HCT116 (cell line): ENCODE measurements at regions not wholly inside any gene's neighbourhood (a gene's known extent, or its start where the extent isn't known, plus 50 kb on each side); places are given as distances from the start of the nearest gene placed in this dataset.

ENCODE experiments used
- ATAC-seq: fragments of 200-7000 bp; cut with Tn5 transposase; 2 replicates; pipeline ENCODE4 v1.9.1; 2020; ENCODE audit warnings: mild to moderate bottlenecking, moderate library complexity
- BruUV-seq: library from RNA; stranded (reverse); fragments of 400-500 nt; replicated peaks from 2 replicates; lab custom pipeline; 2021; lab: Mats Ljungman, UMichigan
- CTCF ChIA-PET: fragments of 300-600 bp; sonication (Branson Sonifier 250); formaldehyde crosslinking; loops from one replicate; lab custom pipeline; 2021; ENCODE audit warnings: antibody characterized with exemption; lab: Charles Lee
- POLR2A ChIA-PET: fragments of 300-600, 350-600 bp; sonication (Branson Sonifier 250); formaldehyde crosslinking; loops from one replicate; lab custom pipeline; 2021; ENCODE audit warnings: antibody characterized with exemption; lab: Charles Lee
- RAD21 ChIA-PET, 2 experiments: fragments of 300-600 bp; sonication (Branson Sonifier 250); formaldehyde crosslinking; loops; one replicate each; lab custom pipeline; 2023; ENCODE audit warnings: low total read pairs in 2 of 2; ENCODE audit not compliant: uncharacterized antibody in 2 of 2, unreplicated experiment in 2 of 2, low non-redundant PET in 1 of 2; lab: Charles Lee
- DNase-seq: peaks from one replicate; pipeline ENCODE4 v3.0.0-alpha.2; 2010; ENCODE audit warnings: low read depth, low spot score
- H2AFZ ChIP-seq: fragments of 200-600 bp; shearing (Covaris generic), sonication (generic); 2 replicates; pipeline ENCODE4 v1.6.1; 2017; ENCODE audit warnings: low read depth, mixed run types, mixed read lengths, antibody characterized with exemption, low read length; ENCODE audit not compliant: poor library complexity, severe bottlenecking
- H3K27ac ChIP-seq: 2 replicates; pipeline ENCODE4 v1.5.1; 2012; ENCODE audit warnings: low read depth, low read length
- H3K27me3 ChIP-seq: fragments of 200-600 bp; sonication (generic); 2 replicates; pipeline ENCODE4 v1.6.1; 2016; ENCODE audit warnings: mixed run types, low read length, mixed read lengths; ENCODE audit not compliant: insufficient read depth
- H3K36me3 ChIP-seq, 2 experiments: fragments of 200-500 bp in 1 of 2; fragments of 200-600 bp in 1 of 2; sonication (Bioruptor generic) in 1 of 2; sonication (generic) in 1 of 2; 2 replicates each; pipeline versions ENCODE4 v1.5.1 to v1.6.1; 2014 to 2016; ENCODE audit warnings: low read length in 2 of 2, inconsistent platforms in 1 of 2, mixed read lengths in 1 of 2, mixed run types in 1 of 2; ENCODE audit not compliant: insufficient read depth in 2 of 2, control insufficient read depth in 1 of 2
- H3K4me1 ChIP-seq, 2 experiments: fragments of 200-600 bp in 1 of 2; sonication (generic) in 1 of 2; 2 replicates each; pipeline versions ENCODE4 v1.5.1 to v1.6.1; 2012 to 2017; ENCODE audit warnings: low read length in 2 of 2, inconsistent platforms in 1 of 2, mild to moderate bottlenecking in 1 of 2, mixed read lengths in 1 of 2, mixed run types in 1 of 2, moderate library complexity in 1 of 2; ENCODE audit not compliant: insufficient read depth in 2 of 2, control insufficient read depth in 1 of 2
- H3K4me2 ChIP-seq: fragments of 200-600 bp; sonication (generic); 2 replicates; pipeline ENCODE4 v1.6.1; 2017; ENCODE audit warnings: mixed run types, low read length, mixed read lengths
- H3K4me3 ChIP-seq, 2 experiments: fragments of 200-600 bp in 1 of 2; sonication (generic) in 1 of 2; replicated peaks in 1 of 2; 2 replicates each; pipeline ENCODE4 v1.5.1; 2011 to 2016; ENCODE audit warnings: low read length in 2 of 2, control low read depth in 1 of 2, low read depth in 1 of 2, mild to moderate bottlenecking in 1 of 2, mixed read lengths in 1 of 2, mixed run types in 1 of 2
- H3K79me2 ChIP-seq: fragments of 200-600 bp; sonication (generic); 2 replicates; pipeline ENCODE4 v1.6.1; 2017; ENCODE audit warnings: mild to moderate bottlenecking, mixed run types, low read length, moderate library complexity, mixed read lengths; ENCODE audit not compliant: insufficient read depth
- H3K9ac ChIP-seq: fragments of 200-600 bp; sonication (generic); 2 replicates; pipeline ENCODE4 v1.6.1; 2016; ENCODE audit warnings: low read length, mixed read lengths
- H3K9me2 ChIP-seq: fragments of 200-600 bp; sonication (generic), shearing (Covaris generic); 2 replicates; pipeline ENCODE4 v1.6.1; 2017; ENCODE audit warnings: mixed run types, mild to moderate bottlenecking, moderate library complexity; ENCODE audit not compliant: insufficient read depth
- H3K9me3 ChIP-seq, 2 experiments: fragments of 200-500 bp in 1 of 2; fragments of 200-600 bp in 1 of 2; sonication (Bioruptor generic) in 1 of 2; sonication (generic) in 1 of 2; 2 replicates each; pipeline ENCODE4 v1.6.1; 2014 to 2017; ENCODE audit warnings: low read length in 2 of 2, mixed read lengths in 2 of 2, inconsistent platforms in 1 of 2, low read depth in 1 of 2, mild to moderate bottlenecking in 1 of 2, mixed run types in 1 of 2, moderate library complexity in 1 of 2; ENCODE audit not compliant: control insufficient read depth in 1 of 2, insufficient read depth in 1 of 2
- H4K20me1 ChIP-seq: fragments of 200-600 bp; sonication (generic), shearing (Covaris generic); 2 replicates; pipeline ENCODE4 v1.6.1; 2017; ENCODE audit warnings: mixed run types, mild to moderate bottlenecking, moderate library complexity; ENCODE audit not compliant: insufficient read depth
- CBX3 ChIP-seq: IDR thresholded peaks from 2 replicates; pipeline ENCODE4 v1.6.1; 2012; ENCODE audit warnings: low read depth
- CEBPB ChIP-seq: IDR thresholded peaks from 2 replicates; pipeline ENCODE4 v1.6.1; 2012; ENCODE audit warnings: low read depth
- EGR1 ChIP-seq: IDR thresholded peaks from 2 replicates; pipeline ENCODE4 v1.6.1; 2012; ENCODE audit warnings: low read depth
- ELF1 ChIP-seq: IDR thresholded peaks from 2 replicates; pipeline ENCODE4 v1.6.1; 2012; ENCODE audit warnings: low read depth, borderline replicate concordance
- EZH2phosphoT487 ChIP-seq: fragments of 200-600 bp; IDR thresholded peaks from 2 replicates; pipeline ENCODE4 v1.6.1; 2018; ENCODE audit warnings: antibody characterized with exemption, borderline replicate concordance
- FOSL1 ChIP-seq: IDR thresholded peaks from 2 replicates; pipeline ENCODE4 v1.6.1; 2012; ENCODE audit warnings: low read depth
- POLR2A ChIP-seq: IDR thresholded peaks from 2 replicates; pipeline ENCODE4 v1.7.0; 2011; ENCODE audit warnings: borderline replicate concordance; ENCODE audit not compliant: insufficient read depth, insufficient read length; ENCODE audit errors: extremely low read depth
- POLR2AphosphoS5 ChIP-seq: IDR thresholded peaks from 2 replicates; pipeline ENCODE4 v1.6.1; 2011; ENCODE audit warnings: mild to moderate bottlenecking, low read depth, low read length, moderate library complexity
- RAD21 ChIP-seq: IDR thresholded peaks from 2 replicates; pipeline ENCODE4 v1.6.1; 2012; ENCODE audit warnings: low read depth, mild to moderate bottlenecking
- SRF ChIP-seq: IDR thresholded peaks from 2 replicates; pipeline ENCODE4 v1.6.1; 2012; ENCODE audit warnings: low read depth
- TCF7L2 ChIP-seq: IDR thresholded peaks from 2 replicates; pipeline ENCODE4 v1.7.0; 2011; ENCODE audit warnings: borderline replicate concordance, inconsistent platforms; ENCODE audit not compliant: insufficient read depth, insufficient read length; ENCODE audit errors: extremely low read depth
- ZFX ChIP-seq: fragments of 450-650 bp; IDR thresholded peaks from 2 replicates; pipeline ENCODE4 v1.6.1; 2017
- ZNF274 ChIP-seq: fragments of 200-500 bp; sonication (Bioruptor generic); IDR thresholded peaks from 2 replicates; pipeline ENCODE4 v1.6.1; 2014; ENCODE audit warnings: mild to moderate bottlenecking, low read depth, low read length, inconsistent platforms
- intact Hi-C: fragments of 100-400 bp; cut with micrococcal nuclease; formaldehyde crosslinking; loops from 2 replicates; pipeline ENCODE4 v1.10.0; 2022
- TF ChIP-seq, protein P1 (sequence below): IDR thresholded peaks from 2 replicates; pipeline ENCODE4 v1.6.1; 2011; ENCODE audit warnings: mild to moderate bottlenecking, low read length, moderate library complexity; ENCODE audit not compliant: insufficient replicate concordance; ENCODE audit errors: extremely low read depth
- TF ChIP-seq, protein P2 (sequence below): IDR thresholded peaks from 2 replicates; pipeline ENCODE4 v1.6.1; 2012
- TF ChIP-seq, protein P3 (sequence below): IDR thresholded peaks from 2 replicates; pipeline ENCODE4 v1.6.1; 2012; ENCODE audit warnings: low read depth
- TF ChIP-seq, protein P4 (sequence below), 3 experiments: fragments of 200-600 bp in 1 of 3; sonication (generic) in 1 of 3; IDR thresholded peaks in 2 of 3; conservative IDR thresholded peaks in 1 of 3; 2 replicates each; pipeline ENCODE4 v1.5.1; 2012 to 2017; ENCODE audit warnings: low read depth in 2 of 3, low read length in 2 of 3, antibody characterized with exemption in 1 of 3, borderline replicate concordance in 1 of 3, control low read depth in 1 of 3, mild to moderate bottlenecking in 1 of 3, mixed read lengths in 1 of 3, mixed run types in 1 of 3, moderate library complexity in 1 of 3; ENCODE audit not compliant: insufficient read depth in 1 of 3

DNA sequence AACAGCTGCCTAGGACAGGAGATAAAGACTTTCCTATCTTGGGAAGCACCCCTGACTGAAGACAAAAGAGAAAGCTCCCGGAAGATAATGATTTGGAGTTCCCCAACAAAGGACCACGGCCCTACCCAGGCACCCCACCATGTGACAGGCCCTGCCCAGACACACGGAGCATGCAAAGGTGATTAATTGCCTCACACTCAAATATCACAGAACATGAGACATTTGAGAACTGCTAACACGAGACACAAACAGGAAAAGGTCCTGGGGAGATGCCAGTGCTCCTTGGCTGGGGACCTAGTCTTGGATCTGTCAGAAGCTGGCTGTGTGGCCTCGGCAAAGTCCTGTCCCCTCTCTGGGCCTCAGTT is 82.5 kb upstream of the PTPN1 start:
- ChIA-PET RAD21 (no interaction called here), POLR2A (no interaction called here), CTCF (no interaction called here)
- intact Hi-C loops: no loop called here
- no peaks in the 10 kb centered on the region for H3K27me3 ChIP-seq
- H3K36me3 ChIP-seq: no peaks in the 10 kb centered on the region
- H3K79me2 ChIP-seq: no peaks in the 10 kb centered on the region
- H3K9me2 ChIP-seq: no peaks in the 10 kb centered on the region
- ATAC-seq (no peak), DNase-seq (no peak)
- no peaks in the 10 kb centered on the region for H4K20me1 ChIP-seq
- no TSS peak for BruUV-seq
- H3K9ac ChIP-seq: no peak overlapping the region
- no peak overlapping the region for H3K4me2 ChIP-seq
- TF ChIP-seq FOSL1 (no peak), SRF (no peak), CEBPB (no peak), RAD21 (no peak), ZNF274 (no peak), ELF1 (no peak), POLR2A (no peak), POLR2AphosphoS5 (no peak), CBX3 (no peak), EGR1 (no peak), ZFX (no peak), TCF7L2 (no peak), EZH2phosphoT487 (no peak)
- TF ChIP-seq, protein P1, sequence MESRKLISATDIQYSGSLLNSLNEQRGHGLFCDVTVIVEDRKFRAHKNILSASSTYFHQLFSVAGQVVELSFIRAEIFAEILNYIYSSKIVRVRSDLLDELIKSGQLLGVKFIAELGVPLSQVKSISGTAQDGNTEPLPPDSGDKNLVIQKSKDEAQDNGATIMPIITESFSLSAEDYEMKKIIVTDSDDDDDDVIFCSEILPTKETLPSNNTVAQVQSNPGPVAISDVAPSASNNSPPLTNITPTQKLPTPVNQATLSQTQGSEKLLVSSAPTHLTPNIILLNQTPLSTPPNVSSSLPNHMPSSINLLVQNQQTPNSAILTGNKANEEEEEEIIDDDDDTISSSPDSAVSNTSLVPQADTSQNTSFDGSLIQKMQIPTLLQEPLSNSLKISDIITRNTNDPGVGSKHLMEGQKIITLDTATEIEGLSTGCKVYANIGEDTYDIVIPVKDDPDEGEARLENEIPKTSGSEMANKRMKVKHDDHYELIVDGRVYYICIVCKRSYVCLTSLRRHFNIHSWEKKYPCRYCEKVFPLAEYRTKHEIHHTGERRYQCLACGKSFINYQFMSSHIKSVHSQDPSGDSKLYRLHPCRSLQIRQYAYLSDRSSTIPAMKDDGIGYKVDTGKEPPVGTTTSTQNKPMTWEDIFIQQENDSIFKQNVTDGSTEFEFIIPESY: no peak
- TF ChIP-seq, protein P2, sequence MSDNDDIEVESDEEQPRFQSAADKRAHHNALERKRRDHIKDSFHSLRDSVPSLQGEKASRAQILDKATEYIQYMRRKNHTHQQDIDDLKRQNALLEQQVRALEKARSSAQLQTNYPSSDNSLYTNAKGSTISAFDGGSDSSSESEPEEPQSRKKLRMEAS: no peak
- TF ChIP-seq, protein P3, sequence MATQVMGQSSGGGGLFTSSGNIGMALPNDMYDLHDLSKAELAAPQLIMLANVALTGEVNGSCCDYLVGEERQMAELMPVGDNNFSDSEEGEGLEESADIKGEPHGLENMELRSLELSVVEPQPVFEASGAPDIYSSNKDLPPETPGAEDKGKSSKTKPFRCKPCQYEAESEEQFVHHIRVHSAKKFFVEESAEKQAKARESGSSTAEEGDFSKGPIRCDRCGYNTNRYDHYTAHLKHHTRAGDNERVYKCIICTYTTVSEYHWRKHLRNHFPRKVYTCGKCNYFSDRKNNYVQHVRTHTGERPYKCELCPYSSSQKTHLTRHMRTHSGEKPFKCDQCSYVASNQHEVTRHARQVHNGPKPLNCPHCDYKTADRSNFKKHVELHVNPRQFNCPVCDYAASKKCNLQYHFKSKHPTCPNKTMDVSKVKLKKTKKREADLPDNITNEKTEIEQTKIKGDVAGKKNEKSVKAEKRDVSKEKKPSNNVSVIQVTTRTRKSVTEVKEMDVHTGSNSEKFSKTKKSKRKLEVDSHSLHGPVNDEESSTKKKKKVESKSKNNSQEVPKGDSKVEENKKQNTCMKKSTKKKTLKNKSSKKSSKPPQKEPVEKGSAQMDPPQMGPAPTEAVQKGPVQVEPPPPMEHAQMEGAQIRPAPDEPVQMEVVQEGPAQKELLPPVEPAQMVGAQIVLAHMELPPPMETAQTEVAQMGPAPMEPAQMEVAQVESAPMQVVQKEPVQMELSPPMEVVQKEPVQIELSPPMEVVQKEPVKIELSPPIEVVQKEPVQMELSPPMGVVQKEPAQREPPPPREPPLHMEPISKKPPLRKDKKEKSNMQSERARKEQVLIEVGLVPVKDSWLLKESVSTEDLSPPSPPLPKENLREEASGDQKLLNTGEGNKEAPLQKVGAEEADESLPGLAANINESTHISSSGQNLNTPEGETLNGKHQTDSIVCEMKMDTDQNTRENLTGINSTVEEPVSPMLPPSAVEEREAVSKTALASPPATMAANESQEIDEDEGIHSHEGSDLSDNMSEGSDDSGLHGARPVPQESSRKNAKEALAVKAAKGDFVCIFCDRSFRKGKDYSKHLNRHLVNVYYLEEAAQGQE: no peak
- TF ChIP-seq, protein P4, sequence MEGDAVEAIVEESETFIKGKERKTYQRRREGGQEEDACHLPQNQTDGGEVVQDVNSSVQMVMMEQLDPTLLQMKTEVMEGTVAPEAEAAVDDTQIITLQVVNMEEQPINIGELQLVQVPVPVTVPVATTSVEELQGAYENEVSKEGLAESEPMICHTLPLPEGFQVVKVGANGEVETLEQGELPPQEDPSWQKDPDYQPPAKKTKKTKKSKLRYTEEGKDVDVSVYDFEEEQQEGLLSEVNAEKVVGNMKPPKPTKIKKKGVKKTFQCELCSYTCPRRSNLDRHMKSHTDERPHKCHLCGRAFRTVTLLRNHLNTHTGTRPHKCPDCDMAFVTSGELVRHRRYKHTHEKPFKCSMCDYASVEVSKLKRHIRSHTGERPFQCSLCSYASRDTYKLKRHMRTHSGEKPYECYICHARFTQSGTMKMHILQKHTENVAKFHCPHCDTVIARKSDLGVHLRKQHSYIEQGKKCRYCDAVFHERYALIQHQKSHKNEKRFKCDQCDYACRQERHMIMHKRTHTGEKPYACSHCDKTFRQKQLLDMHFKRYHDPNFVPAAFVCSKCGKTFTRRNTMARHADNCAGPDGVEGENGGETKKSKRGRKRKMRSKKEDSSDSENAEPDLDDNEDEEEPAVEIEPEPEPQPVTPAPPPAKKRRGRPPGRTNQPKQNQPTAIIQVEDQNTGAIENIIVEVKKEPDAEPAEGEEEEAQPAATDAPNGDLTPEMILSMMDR (IDR thresholded peaks at IDR 0.05 in 2 of 3, conservative IDR thresholded peaks at IDR 0.05 in 1 of 3; ENCODE audit: borderline replicate concordance in 1 of 3, insufficient read depth in 1 of 3, low read depth in 2 of 3, low read length in 2 of 3): no peak
- peak overlapping the region; percentile 45 for H2AFZ ChIP-seq
- no peak overlapping the region for H3K27ac ChIP-seq
- H3K4me3 ChIP-seq: no peak overlapping the region
- no peaks in the 10 kb centered on the region for H3K9me3 ChIP-seq
- H3K4me1 ChIP-seq: peaks cover 7 to 29% of the 10 kb centered on the region in 2 experiments; a peak in 3 of 4 replicates
